SK-N-SH (cell line): ENCODE measurements at regions not wholly inside any gene's neighbourhood (a gene's known extent, or its start where the extent isn't known, plus 50 kb on each side); places are given as distances from the start of the nearest gene placed in this dataset.

Source experiments
- FOSL2 ChIP-seq: IDR thresholded peaks from 2 replicates; pipeline ENCODE4 v1.4.0; 2012; ENCODE audit warnings: low read depth, mild to moderate bottlenecking, moderate library complexity, borderline replicate concordance
- FOXJ3 ChIP-seq: sonication (generic); formaldehyde crosslinking; IDR thresholded peaks from 2 replicates; pipeline ENCODE4 v1.5.1; 2020; ENCODE audit warnings: mild to moderate bottlenecking, missing genetic modification reagents
- FOXM1 ChIP-seq: IDR thresholded peaks from 2 replicates; pipeline ENCODE4 v1.4.0; 2012; ENCODE audit warnings: low read depth, mild to moderate bottlenecking
- GABPA ChIP-seq: IDR thresholded peaks from 2 replicates; pipeline ENCODE4 v1.4.0; 2012; ENCODE audit warnings: low read depth, mild to moderate bottlenecking
- NRF1 ChIP-seq: IDR thresholded peaks from 2 replicates; pipeline ENCODE4 v1.6.1; 2012; ENCODE audit warnings: low read depth, mild to moderate bottlenecking, low read length
- RAD21 ChIP-seq: IDR thresholded peaks from 2 replicates; pipeline ENCODE4 v1.6.1; 2012; ENCODE audit warnings: mild to moderate bottlenecking, low read length
- TAF1 ChIP-seq: IDR thresholded peaks from 2 replicates; pipeline ENCODE4 v1.6.1; 2012; ENCODE audit warnings: low read depth, mild to moderate bottlenecking, low read length, moderate library complexity, borderline replicate concordance
- TF ChIP-seq, protein P1 (sequence below): fragments of 150-350 bp; IDR thresholded peaks from 2 replicates; pipeline ENCODE4 v1.6.1; 2017; ENCODE audit warnings: antibody characterized with exemption, low read length, low read depth, borderline replicate concordance
- TF ChIP-seq, protein P2 (sequence below): IDR thresholded peaks from 2 replicates; pipeline ENCODE4 v1.4.0; 2012; ENCODE audit warnings: low read depth
- TF ChIP-seq, protein P3 (sequence below): IDR thresholded peaks from 2 replicates; pipeline ENCODE4 v1.6.1; 2012; ENCODE audit warnings: mild to moderate bottlenecking, low read depth, low read length, moderate library complexity
- TF ChIP-seq, protein P4 (sequence below): fragments of 200-600 bp; sonication (generic); IDR thresholded peaks from 2 replicates; pipeline ENCODE4 v1.6.1; 2017; ENCODE audit warnings: antibody characterized with exemption, mild to moderate bottlenecking, moderate library complexity
- TF ChIP-seq, protein P5 (sequence below): fragments of 150-350 bp; IDR thresholded peaks from 2 replicates; pipeline ENCODE4 v1.6.1; 2016; ENCODE audit warnings: mild to moderate bottlenecking, low read depth, low read length

DNA sequence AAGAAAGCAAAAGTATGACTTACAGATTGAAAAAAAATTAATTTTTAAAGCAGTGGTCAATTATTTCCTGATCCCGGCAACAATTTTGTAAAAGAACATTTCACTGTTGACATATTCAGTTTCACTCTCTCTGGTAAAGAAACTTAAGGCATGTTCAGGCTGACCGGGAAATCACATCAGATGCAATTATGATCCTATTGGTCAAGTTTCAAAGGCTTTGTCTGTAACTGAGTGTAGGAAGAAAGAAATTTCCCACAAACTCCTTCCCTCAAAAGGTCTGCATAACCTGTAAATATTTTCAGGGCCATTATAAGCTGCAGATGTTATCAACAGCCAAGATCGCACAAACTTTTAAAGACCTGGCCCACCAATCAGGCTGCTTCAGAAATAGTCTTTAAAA lies 205.4 kb upstream of the IGF1R start:
- TF ChIP-seq, protein P1, sequence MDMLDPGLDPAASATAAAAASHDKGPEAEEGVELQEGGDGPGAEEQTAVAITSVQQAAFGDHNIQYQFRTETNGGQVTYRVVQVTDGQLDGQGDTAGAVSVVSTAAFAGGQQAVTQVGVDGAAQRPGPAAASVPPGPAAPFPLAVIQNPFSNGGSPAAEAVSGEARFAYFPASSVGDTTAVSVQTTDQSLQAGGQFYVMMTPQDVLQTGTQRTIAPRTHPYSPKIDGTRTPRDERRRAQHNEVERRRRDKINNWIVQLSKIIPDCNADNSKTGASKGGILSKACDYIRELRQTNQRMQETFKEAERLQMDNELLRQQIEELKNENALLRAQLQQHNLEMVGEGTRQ = no peak
- TF ChIP-seq, protein P2, sequence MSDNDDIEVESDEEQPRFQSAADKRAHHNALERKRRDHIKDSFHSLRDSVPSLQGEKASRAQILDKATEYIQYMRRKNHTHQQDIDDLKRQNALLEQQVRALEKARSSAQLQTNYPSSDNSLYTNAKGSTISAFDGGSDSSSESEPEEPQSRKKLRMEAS = no peak
- TF ChIP-seq, protein P3, sequence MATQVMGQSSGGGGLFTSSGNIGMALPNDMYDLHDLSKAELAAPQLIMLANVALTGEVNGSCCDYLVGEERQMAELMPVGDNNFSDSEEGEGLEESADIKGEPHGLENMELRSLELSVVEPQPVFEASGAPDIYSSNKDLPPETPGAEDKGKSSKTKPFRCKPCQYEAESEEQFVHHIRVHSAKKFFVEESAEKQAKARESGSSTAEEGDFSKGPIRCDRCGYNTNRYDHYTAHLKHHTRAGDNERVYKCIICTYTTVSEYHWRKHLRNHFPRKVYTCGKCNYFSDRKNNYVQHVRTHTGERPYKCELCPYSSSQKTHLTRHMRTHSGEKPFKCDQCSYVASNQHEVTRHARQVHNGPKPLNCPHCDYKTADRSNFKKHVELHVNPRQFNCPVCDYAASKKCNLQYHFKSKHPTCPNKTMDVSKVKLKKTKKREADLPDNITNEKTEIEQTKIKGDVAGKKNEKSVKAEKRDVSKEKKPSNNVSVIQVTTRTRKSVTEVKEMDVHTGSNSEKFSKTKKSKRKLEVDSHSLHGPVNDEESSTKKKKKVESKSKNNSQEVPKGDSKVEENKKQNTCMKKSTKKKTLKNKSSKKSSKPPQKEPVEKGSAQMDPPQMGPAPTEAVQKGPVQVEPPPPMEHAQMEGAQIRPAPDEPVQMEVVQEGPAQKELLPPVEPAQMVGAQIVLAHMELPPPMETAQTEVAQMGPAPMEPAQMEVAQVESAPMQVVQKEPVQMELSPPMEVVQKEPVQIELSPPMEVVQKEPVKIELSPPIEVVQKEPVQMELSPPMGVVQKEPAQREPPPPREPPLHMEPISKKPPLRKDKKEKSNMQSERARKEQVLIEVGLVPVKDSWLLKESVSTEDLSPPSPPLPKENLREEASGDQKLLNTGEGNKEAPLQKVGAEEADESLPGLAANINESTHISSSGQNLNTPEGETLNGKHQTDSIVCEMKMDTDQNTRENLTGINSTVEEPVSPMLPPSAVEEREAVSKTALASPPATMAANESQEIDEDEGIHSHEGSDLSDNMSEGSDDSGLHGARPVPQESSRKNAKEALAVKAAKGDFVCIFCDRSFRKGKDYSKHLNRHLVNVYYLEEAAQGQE = no peak
- TF ChIP-seq, protein P4, sequence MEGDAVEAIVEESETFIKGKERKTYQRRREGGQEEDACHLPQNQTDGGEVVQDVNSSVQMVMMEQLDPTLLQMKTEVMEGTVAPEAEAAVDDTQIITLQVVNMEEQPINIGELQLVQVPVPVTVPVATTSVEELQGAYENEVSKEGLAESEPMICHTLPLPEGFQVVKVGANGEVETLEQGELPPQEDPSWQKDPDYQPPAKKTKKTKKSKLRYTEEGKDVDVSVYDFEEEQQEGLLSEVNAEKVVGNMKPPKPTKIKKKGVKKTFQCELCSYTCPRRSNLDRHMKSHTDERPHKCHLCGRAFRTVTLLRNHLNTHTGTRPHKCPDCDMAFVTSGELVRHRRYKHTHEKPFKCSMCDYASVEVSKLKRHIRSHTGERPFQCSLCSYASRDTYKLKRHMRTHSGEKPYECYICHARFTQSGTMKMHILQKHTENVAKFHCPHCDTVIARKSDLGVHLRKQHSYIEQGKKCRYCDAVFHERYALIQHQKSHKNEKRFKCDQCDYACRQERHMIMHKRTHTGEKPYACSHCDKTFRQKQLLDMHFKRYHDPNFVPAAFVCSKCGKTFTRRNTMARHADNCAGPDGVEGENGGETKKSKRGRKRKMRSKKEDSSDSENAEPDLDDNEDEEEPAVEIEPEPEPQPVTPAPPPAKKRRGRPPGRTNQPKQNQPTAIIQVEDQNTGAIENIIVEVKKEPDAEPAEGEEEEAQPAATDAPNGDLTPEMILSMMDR = no peak
- TF ChIP-seq FOXJ3 = no peak
- no peak for TF ChIP-seq TAF1
- TF ChIP-seq FOXM1 = no peak
- TF ChIP-seq RAD21 = no peak
- no peak for TF ChIP-seq GABPA
- TF ChIP-seq, protein P5, sequence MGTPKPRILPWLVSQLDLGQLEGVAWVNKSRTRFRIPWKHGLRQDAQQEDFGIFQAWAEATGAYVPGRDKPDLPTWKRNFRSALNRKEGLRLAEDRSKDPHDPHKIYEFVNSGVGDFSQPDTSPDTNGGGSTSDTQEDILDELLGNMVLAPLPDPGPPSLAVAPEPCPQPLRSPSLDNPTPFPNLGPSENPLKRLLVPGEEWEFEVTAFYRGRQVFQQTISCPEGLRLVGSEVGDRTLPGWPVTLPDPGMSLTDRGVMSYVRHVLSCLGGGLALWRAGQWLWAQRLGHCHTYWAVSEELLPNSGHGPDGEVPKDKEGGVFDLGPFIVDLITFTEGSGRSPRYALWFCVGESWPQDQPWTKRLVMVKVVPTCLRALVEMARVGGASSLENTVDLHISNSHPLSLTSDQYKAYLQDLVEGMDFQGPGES = no peak
- TF ChIP-seq NRF1 = no peak
- TF ChIP-seq FOSL2 = no peak
